H1 (cell line): ENCODE measurements at regions not wholly inside any gene's neighbourhood (a gene's known extent, or its start where the extent isn't known, plus 50 kb on each side); places are given as distances from the start of the nearest gene placed in this dataset.

Experiments used
- BCL11A ChIP-seq, 2 experiments: IDR thresholded peaks; one replicate each; pipeline ENCODE4 v1.6.1; 2011; ENCODE audit warnings: low read depth in 2 of 2, low read length in 2 of 2, mild to moderate bottlenecking in 2 of 2
- TEAD4 ChIP-seq: IDR thresholded peaks from 2 replicates; pipeline ENCODE4 v1.6.1; 2012; ENCODE audit warnings: low read depth, low read length, inconsistent platforms, mixed read lengths

DNA sequence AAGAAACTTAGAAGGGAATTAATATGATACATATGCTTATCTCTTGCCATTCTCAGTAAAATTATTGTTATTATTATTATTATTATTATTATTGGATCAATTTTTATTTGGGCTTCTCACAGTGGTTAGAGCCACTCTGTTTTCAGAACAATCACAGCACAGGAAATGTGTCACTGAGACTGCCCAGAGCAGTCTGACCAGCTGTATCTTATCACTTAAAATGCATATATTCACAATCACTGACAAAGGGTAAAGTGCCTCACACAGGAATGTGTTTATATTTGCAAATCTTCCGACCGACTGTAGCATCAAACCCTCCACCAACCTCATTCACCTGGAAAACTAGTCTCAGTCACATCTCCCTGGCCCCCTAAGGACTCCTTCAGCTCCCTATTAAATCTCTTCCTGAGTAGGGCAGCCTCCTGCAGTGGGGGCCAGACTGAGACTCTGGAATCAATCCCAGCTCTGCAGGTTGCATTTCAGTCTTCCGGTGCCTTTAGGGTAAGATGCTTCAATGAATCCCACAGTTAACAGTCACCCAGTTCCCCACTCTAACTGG, 738.3 kb upstream of the SLITRK5 start (continued):
- TF ChIP-seq TEAD4, result 0 out of 2 replicates have a peak, but pooled peaks have one; percentile 25
- TF ChIP-seq BCL11A (IDR thresholded peaks at IDR 0.05; ENCODE audit: low read depth in 2 of 2, low read length in 2 of 2), result no peak
